ENCODE measurements at regions not wholly inside any gene's neighbourhood (a gene's known extent, or its start where the extent isn't known, plus 50 kb on each side); places are given as distances from the start of the nearest gene placed in this dataset.
A peak's percentile ranks its signal among the peaks of the same experiment; 100 is the strongest.

- no peak for DNase-seq
These were observed 767.7 kb upstream of the ALCAM start for GRCh38 chr3:104598848-104599511.

GRCh38 chr3:104604326-104605010 lies 762.2 kb upstream of the ALCAM start:
- DNase-seq: peak; percentile 48 to 61

DNA sequence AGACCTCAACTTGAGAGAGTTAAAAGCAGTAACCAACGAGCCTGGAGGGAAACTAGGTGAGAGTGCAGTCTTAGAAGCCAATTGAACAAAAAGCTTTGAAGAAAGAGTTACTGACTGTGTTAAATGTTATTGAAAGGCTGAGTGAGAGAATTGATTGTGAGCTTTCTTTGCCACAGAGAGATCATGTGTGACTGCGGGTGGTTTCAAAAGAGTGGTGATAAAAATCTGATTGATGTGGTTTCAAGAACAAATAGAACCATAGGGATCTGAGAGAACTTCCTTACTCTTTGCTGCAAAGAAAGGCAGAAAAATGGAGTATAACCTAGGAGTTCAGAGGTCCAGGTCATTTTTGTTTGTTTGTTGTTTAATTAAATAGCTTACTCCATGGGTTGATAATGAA lies 759.9 kb upstream of the ALCAM start:
- no peak for DNase-seq

DNA sequence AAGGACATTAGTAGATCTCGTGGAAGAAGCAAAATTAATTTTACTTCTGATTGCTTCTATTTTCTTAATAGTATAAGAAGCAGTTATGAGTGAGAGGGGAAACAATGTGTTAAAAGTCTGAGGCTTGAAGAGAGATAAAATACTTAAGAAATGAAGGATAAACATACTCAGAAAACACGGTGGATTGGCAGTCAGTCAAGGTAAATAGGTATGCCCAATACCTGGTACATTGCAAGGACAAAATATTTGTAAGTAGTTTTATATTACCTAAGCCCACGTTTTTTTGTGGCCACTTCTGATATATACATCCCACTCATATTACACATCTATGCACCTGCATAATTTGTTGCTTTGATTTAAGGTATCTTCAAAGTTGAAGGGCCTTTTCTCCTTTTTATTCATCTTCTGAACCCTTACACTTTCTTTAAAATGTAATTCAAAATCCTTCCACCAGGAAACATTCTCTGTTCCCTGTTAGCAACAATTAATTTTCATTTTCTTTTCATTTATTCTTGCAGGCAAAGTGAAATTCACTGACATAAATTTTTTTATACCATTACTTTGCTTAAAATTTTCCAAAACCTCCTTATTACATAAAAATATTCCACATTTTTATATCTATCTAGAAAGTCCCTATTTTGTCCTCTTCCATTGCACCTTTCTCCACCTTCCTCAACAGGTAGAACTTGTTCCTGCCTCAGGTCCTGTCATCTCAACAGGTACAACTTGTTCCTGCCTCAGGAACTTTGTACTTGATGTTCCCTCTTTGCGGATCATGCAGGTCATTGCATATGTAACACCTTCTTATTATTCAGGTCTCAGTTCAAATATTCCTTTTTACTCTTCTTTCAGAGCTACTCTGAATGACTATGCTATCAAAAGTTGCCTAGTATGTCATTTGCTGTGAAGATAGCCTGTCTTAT lies 755.7 kb upstream of the ALCAM start:
- DNase-seq: no peak

DNA sequence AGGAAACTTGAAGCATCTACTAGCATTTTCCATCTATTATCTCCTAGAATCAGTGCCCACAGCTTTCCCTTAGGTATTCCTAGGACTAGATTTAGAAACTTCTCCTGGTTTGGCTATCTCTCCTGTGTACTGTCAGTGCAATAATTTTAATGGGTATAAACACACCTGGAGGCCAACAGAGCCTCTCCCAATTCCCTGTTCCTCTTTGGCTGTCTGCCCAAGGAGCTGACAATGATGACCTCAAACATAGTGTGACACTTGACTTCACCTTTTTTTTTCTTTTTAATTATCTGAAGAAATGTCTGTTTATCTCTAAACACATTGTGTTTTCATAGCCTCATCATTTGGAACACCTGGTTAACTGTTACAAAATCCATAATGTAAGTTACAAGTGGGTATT lies 754.5 kb upstream of the ALCAM start:
- DNase-seq: no peak

GRCh38 chr3:104614564-104614963 lies 752.1 kb upstream of the ALCAM start:
- DNase-seq: no peak

DNA sequence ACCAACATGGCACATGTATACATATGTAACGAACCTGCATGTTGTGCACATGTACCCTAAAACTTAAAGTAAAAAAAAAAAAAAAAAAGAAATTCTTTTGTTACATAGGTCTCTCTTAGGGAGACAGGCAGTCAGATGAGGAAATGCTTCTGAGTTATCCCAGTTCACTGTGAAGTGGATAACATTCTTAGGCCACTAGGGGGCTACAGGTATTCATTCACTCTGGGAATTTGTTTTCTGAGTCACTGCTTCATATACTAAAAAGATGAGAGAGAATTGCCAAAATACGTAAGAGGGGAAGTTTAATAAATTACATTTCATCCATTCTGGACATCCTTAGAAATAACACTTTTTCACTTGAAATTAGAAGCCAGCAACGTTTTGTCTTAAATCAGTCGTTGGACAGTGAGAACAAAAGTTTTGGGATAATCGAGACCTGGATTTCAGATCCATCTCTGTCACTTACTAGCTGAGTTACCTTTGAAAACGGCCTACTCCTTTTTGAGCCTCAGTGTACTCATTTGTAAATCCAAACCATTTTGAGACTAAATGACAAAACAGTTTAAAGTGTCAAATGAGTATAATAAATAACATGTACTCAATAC lies 738.4 kb upstream of the ALCAM start:
- peak; percentile 26 to 72 for DNase-seq

DNA sequence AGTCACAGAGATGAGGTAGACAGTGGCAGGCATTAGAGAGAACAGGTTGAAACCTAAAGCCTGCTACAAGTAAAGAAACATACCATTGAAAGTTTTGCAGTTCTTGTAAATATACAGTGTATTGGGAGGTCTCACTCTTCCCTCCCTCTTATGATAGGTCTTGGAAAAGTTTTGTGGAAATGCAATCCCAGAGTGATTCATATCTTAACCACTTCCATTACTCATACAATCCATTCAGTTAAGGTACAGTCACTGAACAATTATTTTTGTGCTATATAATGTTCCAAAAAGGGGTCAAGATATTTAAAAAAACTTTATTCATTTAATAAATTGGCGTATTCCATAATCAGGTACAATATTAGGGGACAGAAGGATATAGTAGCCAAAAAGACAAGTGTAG lies 737.7 kb upstream of the ALCAM start:
- no peak for DNase-seq

DNA sequence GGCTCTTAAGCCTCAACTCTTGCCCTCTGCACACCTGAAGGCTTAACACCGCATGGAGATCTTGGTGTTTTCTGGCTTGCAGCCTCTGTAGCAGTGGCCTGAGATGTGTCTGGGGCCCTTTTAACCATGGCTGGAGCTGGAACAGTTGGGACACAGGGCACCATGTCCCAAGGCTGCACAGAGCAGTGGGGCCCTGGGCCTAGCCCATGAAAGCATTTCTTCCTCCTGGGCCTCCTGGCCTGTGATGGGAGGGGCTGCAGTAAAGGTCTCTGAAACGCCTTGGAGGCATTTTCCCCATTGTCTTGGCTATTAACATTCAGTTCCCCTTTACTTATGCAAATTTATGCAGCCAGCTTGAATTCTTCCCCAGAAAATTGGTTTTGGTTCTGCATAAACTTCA lies 735.5 kb upstream of the ALCAM start:
- DNase-seq: no peak

- no peak for DNase-seq
These were observed 734.2 kb upstream of the ALCAM start for GRCh38 chr3:104632521-104632920.

DNA sequence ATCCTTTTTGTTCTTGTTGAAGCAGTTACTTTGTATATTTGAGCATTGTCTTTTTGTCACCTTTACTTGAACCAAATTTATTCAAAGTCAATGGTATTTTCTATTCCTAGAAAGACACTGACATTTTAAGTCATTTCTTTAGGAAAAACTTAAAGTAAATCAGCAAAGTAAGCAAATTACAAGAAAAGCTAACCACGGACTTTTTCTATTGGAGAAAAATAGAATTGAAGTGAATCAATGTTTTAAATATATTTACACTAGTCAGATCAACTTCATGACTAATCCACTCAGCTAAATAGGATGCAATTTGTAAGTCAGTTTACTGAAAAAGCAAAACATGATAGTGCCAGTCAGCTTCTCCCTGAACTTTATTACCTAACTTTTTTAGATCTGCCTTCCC lies 733.8 kb upstream of the ALCAM start:
- no peak for DNase-seq

DNA sequence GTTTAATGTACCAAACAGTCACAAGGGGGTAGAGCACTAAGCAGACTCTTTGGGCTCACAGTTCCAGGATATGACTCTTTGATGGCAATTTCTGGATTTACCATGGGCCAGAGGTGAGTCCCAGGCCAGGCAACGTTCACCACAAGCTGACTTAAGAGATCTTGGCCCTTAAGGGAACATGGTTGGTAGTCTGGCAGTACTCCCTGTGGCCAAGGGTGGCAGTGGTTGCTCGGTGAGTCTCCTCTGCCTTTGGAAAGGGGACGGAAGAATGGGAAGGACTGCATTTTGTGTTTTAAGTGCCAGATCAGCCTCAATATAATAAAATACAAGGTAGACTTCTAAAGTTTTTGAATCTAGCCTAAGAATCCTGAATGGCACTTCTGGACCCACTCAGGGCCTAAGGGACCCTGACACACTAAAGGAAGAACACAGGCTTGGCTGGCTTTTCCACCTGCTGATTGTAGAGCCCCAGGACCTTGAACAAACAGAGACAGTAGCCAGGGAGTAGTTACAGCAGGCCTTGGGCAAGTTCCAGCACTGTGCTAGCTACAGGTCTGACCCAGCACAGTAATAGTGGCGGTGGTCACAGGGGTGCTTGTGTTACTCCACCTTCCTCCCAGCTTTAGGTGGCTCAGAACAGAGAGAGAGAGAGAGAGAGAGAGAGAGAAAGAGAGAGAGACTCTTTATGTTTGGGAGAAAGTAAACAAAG lies 730.7 kb upstream of the ALCAM start:
- DNase-seq: peak in 1 of 2 experiments; percentile 10

GRCh38 chr3:104642827-104643226 lies 723.9 kb upstream of the ALCAM start:
- DNase-seq: no peak

- DNase-seq: no peak
These were observed 720.5 kb upstream of the ALCAM start for GRCh38 chr3:104646196-104646595.

DNA sequence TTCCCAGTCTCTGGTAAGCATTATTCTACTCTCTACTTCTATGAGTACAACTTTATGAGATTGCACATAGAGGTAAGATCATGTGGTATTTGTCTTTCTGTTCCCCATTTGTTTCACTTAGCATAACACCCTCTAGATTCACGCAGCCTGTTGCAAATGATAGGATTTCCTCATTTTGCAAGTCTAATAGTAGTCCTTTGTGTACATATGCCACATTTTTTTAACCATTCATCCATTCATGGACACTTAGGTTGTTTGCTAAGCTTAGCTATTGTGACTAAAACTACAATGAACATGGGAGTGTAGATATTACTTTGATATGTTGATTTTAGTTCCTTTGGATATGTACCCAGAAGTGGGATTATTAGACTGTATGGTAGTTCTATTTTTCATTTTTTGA lies 717.9 kb upstream of the ALCAM start:
- DNase-seq: peak; percentile 37 to 40

- no peak for DNase-seq
These were observed 697.6 kb upstream of the ALCAM start for GRCh38 chr3:104669083-104669482.

GRCh38 chr3:104672331-104672730 lies 694.4 kb upstream of the ALCAM start:
- no peak for DNase-seq

GRCh38 chr3:104673981-104674380 lies 692.7 kb upstream of the ALCAM start:
- no peak for DNase-seq

DNA sequence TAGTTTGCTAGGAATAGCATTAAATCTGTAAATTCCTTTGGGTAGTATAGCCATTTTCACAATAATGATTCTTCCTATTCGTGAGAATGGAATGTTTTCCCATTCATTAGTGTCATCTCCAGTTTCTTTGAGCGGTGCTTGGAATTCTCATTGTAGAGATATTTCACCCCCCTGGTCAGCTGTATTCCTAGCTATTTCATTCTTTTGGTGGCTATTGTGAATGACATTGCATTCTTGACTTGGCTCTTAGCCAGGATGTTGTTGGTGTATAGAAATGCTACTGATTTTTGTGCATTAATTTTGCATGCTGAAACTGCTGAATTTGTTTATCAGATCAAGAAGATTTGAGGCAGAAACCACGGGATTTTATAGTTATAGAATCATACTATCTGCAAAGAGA lies 690.5 kb upstream of the ALCAM start:
- no peak for DNase-seq

GRCh38 chr3:104677932-104678331 lies 688.8 kb upstream of the ALCAM start:
- DNase-seq: no peak

GRCh38 chr3:104685492-104685891 lies 681.2 kb upstream of the ALCAM start:
- DNase-seq: no peak

- DNase-seq: no peak
These were observed 679.3 kb upstream of the ALCAM start for GRCh38 chr3:104687362-104687761.

- DNase-seq: no peak
These were observed 670.2 kb upstream of the ALCAM start for GRCh38 chr3:104696470-104696869.

Measured in NCI-H526 (cell line).